ENCODE measurements at regions not wholly inside any gene's neighbourhood (a gene's known extent, or its start where the extent isn't known, plus 50 kb on each side); places are given as distances from the start of the nearest gene placed in this dataset.

GRCh38 chr4:31068257-31069075 lies 348.3 kb downstream of the PCDH7 start:
- no peak for DNase-seq

- DNase-seq = no peak
These were observed 349.0 kb downstream of the PCDH7 start for GRCh38 chr4:31069151-31069550.

GRCh38 chr4:31071508-31072486 lies 351.6 kb downstream of the PCDH7 start:
- no peak for DNase-seq

- no peak for DNase-seq
These were observed 355.8 kb downstream of the PCDH7 start for GRCh38 chr4:31075969-31076368.

- no peak for DNase-seq
These were observed 358.5 kb downstream of the PCDH7 start for GRCh38 chr4:31078661-31079060.

- no peak for DNase-seq
These were observed 360.7 kb downstream of the PCDH7 start for GRCh38 chr4:31080887-31081286.

GRCh38 chr4:31081366-31081765 lies 361.2 kb downstream of the PCDH7 start:
- no peak for DNase-seq

- no peak for DNase-seq
These were observed 363.3 kb downstream of the PCDH7 start for GRCh38 chr4:31083456-31083855.

- no peak for DNase-seq
These were observed 364.7 kb downstream of the PCDH7 start for GRCh38 chr4:31084806-31085416.

- no peak for DNase-seq
These were observed 365.5 kb downstream of the PCDH7 start for GRCh38 chr4:31085689-31086088.

GRCh38 chr4:31086756-31087330 lies 366.7 kb downstream of the PCDH7 start:
- no peak for DNase-seq

- no peak for DNase-seq
These were observed 368.5 kb downstream of the PCDH7 start for GRCh38 chr4:31088600-31089230.

- DNase-seq = peak; percentile 69
These were observed 369.6 kb downstream of the PCDH7 start for GRCh38 chr4:31089815-31090214.

GRCh38 chr4:31094474-31094873 lies 374.3 kb downstream of the PCDH7 start:
- no peak for DNase-seq

GRCh38 chr4:31097999-31098398 lies 377.8 kb downstream of the PCDH7 start:
- no peak for DNase-seq

- no peak for DNase-seq
These were observed 380.4 kb downstream of the PCDH7 start for GRCh38 chr4:31100536-31100935.

GRCh38 chr4:31104043-31104442 lies 383.9 kb downstream of the PCDH7 start:
- peak; percentile 63 for DNase-seq

- no peak for DNase-seq
These were observed 384.4 kb downstream of the PCDH7 start for GRCh38 chr4:31104577-31104976.

GRCh38 chr4:31106419-31106818 lies 386.2 kb downstream of the PCDH7 start:
- DNase-seq = no peak

GRCh38 chr4:31107362-31107761 lies 387.2 kb downstream of the PCDH7 start:
- DNase-seq = no peak

GRCh38 chr4:31108762-31109161 lies 388.6 kb downstream of the PCDH7 start:
- no peak for DNase-seq

- no peak for DNase-seq
These were observed 391.6 kb downstream of the PCDH7 start for GRCh38 chr4:31111790-31112189.

GRCh38 chr4:31114816-31115215 lies 394.6 kb downstream of the PCDH7 start:
- DNase-seq = no peak

Data from NCI-H1436 treated with DMSO at 0.1 percent for 48 hours (cell line).